Transverse colon (tissue), 4 donors: ENCODE measurements at regions not wholly inside any gene's neighbourhood (a gene's known extent, or its start where the extent isn't known, plus 50 kb on each side); places are given as distances from the start of the nearest gene placed in this dataset.

Source experiments
- POLR2AphosphoS5 ChIP-seq, 3 donors: sonication (generic); formaldehyde crosslinking; IDR thresholded peaks; one replicate each; pipeline ENCODE4 v1.6.1; 2016; ENCODE audit warnings: antibody characterized with exemption in 3 of 3
- TF ChIP-seq, protein P1 (sequence below), 5 experiments: fragments of 200-600 bp in 3 of 5; fragments of 450-650 bp in 2 of 5; sonication (generic) in 3 of 5; IDR thresholded peaks; 1 replicate in 2 of 5; 2 replicates in 3 of 5; pipeline ENCODE4 v1.5.1; 2016 to 2017; ENCODE audit warnings: antibody characterized with exemption in 5 of 5, inconsistent platforms in 3 of 5, mild to moderate bottlenecking in 2 of 5, moderate library complexity in 1 of 5

GRCh38 chr13:104286566-104287290 is 1220.5 kb upstream of the SLC10A2 start:
- TF ChIP-seq POLR2AphosphoS5 (IDR thresholded peaks at IDR 0.05): no peak
- TF ChIP-seq, protein P1, sequence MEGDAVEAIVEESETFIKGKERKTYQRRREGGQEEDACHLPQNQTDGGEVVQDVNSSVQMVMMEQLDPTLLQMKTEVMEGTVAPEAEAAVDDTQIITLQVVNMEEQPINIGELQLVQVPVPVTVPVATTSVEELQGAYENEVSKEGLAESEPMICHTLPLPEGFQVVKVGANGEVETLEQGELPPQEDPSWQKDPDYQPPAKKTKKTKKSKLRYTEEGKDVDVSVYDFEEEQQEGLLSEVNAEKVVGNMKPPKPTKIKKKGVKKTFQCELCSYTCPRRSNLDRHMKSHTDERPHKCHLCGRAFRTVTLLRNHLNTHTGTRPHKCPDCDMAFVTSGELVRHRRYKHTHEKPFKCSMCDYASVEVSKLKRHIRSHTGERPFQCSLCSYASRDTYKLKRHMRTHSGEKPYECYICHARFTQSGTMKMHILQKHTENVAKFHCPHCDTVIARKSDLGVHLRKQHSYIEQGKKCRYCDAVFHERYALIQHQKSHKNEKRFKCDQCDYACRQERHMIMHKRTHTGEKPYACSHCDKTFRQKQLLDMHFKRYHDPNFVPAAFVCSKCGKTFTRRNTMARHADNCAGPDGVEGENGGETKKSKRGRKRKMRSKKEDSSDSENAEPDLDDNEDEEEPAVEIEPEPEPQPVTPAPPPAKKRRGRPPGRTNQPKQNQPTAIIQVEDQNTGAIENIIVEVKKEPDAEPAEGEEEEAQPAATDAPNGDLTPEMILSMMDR (IDR thresholded peaks at IDR 0.05): no peak
